SIG-M5 treated with dmso at 0.1 percent for 504 hours (cell line): ENCODE measurements at regions not wholly inside any gene's neighbourhood (a gene's known extent, or its start where the extent isn't known, plus 50 kb on each side); places are given as distances from the start of the nearest gene placed in this dataset.

ENCODE experiments used
- DNase-seq: peaks from one replicate; lab custom pipeline; 2025; ENCODE audit not compliant: unreplicated experiment; lab: John Stamatoyannopoulos, UW

- DNase-seq = no peak
Observed at GRCh38 chr9:21561502-21561901, 79.4 kb upstream of the IFNE start.

DNA sequence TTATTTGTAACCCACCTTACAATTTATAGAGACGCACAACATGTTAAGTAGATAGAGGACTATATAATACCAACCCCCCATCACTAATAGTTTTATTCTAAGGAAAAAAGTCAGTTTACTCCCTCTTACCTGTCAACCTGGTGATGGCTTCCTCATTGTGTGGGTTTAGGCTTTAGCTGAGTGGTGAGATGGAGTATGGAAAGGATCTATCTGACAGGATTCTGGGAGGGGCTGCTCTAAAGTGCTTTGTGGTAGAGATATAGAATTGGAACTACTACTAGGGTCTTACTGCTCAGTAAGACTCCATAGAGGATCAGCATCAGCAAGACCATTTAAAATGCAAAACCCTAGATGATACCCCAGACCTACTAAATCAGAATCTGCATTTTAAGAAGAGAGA is 82.1 kb upstream of the IFNE start:
- DNase-seq = no peak

- no peak for DNase-seq
Observed at GRCh38 chr9:21565155-21565554, 83.0 kb upstream of the IFNE start.

DNA sequence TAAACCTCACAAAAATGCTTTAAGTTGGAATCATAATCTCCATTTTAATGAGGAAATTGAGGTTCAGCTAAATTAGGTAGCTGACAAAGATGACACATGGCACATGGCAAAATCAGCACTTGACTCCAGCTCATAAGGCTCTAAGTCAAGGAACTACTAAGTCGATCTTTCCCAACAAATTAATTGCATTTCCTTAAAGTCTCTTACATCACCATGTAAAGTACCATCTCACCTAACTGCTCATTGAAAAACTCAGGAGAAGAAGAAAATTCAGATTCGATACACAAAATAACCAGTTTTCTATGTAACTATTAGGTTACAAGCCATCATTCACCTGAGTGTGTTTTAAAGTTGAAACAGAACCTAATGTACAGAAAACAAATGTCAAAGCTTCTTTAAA is 85.8 kb upstream of the IFNE start:
- DNase-seq = no peak

DNA sequence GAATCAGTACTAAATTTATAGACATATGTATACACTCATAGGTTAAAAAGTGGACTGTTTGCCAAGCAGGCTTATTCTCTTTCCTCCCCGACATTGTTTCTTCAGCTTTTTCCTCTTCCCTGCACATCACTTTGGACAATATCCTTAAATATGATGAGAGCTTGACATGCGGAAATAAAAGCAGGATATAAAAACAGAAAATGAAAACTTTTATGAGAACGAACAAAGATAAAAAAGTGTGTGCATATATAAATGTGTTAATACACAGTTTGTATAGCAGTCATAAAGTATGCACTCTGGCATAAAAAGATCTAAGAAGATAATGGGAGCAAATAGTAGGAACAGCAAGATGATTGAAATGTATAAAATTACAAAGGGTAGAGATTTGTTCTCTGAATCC is 86.4 kb upstream of the IFNE start:
- no peak for DNase-seq

- no peak for DNase-seq
Observed at GRCh38 chr9:21569721-21570120, 87.6 kb upstream of the IFNE start.

GRCh38 chr9:21570643-21571275 is 88.6 kb upstream of the IFNE start:
- no peak for DNase-seq

- no peak for DNase-seq
Observed at GRCh38 chr9:21574261-21574660, 92.1 kb upstream of the IFNE start.

GRCh38 chr9:21576331-21577189 is 94.4 kb upstream of the IFNE start:
- no peak for DNase-seq

DNA sequence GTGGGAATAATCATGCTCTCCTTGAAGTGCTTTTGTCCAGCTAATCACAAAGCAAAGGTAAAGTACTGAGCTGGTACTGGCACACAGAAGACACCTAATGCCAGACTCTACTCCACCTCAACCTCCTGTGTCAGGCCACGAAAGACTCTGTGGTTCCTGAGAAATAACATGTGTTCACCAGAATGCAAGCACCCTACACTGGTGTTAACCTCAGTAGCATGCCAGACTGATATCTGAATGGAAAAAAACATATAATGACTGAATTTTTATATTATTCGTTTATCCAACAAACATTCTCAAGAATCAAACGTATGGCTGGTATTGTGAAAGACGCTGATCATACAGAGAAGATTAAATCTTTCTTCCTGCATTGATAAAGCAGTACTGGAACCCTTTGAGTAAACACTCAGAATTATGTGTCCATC is 97.1 kb upstream of the IFNE start:
- DNase-seq = no peak

DNA sequence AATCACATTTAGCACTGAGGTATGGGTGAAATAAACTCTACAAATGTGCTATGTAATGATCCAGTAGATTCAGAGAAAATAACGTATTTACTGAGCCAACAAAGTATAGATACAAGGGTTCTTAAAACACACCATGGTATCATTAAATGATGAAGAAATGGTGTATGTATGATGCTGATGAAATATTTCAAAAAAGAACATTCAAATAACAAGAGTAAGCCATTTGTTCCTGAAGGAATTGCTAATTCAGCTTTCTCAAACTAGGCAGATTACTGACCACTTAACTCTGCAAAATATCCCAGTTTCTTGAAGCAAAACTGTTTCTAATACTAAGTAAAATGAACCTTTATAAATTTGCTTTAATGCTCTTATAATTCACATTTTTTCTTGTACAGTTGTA is 97.6 kb upstream of the IFNE start:
- no peak for DNase-seq

- DNase-seq = no peak
Observed at GRCh38 chr9:21580636-21581378, 98.7 kb upstream of the IFNE start.

DNA sequence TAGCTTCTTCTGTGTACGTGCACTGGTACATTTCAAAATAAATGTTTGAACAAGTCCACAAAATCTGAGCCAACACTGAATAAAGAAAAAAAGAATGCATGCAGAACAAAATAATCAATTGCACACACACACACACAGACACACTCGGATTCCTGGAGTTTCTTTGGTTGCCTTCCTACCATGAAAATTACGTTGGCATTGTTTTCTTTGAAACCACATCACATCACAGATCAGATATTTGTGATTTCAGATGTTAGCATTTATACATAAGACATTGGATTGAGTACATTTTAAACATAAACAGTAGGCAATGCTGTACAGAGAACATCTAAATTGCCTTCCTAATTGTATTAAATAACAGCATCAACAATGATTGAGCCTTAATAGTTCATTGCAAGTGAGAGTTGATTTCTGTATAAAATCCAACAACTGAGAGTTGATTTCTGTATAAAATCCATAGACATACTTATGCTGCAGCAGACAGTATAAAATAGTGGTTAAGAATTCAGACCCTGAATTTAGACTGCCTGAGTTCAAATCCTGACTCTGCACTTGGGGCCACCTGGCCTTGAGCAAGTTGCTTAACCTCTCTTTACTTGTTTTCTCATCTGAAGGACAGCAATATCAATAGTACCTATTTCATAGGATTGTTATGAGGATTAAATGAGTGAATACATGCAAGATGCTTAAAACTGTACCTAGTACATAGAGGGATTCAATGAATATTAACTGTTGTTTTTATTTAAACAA is 101.7 kb upstream of the IFNE start:
- no peak for DNase-seq

DNA sequence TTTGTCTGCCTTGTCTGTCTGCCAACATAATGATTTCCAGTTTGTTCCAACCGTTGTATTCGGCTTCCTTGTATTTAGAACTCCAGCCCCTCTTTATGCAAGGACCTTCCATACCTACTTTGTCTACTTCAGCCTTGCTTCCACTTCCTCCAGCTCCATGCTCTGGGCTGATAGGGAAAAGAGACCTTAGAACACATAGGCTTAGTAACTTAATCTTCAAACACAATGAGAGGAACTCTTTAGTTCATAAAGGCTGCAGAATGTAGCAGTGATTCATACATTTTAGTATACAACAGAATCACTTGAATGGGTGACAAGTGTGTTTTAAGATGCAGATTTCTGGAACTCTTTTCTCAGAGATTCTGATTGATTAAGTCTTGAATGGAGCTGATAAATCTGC is 102.8 kb upstream of the IFNE start:
- DNase-seq = no peak

GRCh38 chr9:21585756-21586752 is 103.9 kb upstream of the IFNE start:
- no peak for DNase-seq

GRCh38 chr9:21589344-21590056 is 107.4 kb upstream of the IFNE start:
- no peak for DNase-seq

- no peak for DNase-seq
Observed at GRCh38 chr9:21590058-21590996, 108.2 kb upstream of the IFNE start.
